SHP77 (cell line): ENCODE measurements at regions not wholly inside any gene's neighbourhood (a gene's known extent, or its start where the extent isn't known, plus 50 kb on each side); places are given as distances from the start of the nearest gene placed in this dataset.
"Not testable (repeated sequence)": the region's sequence is repeated elsewhere in the genome, so short reads cannot be mapped to it uniquely, and the experiment has no call there.

Experiments used
- DNase-seq, 2 experiments: peaks; one replicate each; lab custom pipeline; 2025; lab: John Stamatoyannopoulos, UW

GRCh38 chr2:52698408-52698807 is 1069.2 kb upstream of the CHAC2 start:
- no peak for DNase-seq

GRCh38 chr2:52697690-52698089 is 1069.9 kb upstream of the CHAC2 start:
- DNase-seq: no peak

DNA sequence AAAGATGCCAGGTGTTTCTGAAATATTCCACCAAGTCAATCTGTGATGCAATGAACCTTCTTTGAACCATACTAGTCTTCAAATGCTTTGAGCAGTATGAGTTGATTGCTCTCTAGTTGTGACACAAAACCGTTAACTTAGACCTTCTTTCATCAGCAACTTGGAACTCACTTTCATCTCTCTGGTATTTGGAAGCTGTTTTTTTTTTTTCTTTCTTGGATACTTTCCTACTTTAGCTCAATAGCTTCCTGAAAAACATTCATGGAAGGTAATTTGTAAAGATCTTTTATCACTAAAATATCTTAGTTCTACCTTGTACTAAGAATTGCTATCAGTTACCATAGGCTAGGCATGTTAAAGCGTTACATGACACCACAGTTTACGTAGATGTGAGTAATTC is 1071.9 kb upstream of the CHAC2 start:
- no peak for DNase-seq

DNA sequence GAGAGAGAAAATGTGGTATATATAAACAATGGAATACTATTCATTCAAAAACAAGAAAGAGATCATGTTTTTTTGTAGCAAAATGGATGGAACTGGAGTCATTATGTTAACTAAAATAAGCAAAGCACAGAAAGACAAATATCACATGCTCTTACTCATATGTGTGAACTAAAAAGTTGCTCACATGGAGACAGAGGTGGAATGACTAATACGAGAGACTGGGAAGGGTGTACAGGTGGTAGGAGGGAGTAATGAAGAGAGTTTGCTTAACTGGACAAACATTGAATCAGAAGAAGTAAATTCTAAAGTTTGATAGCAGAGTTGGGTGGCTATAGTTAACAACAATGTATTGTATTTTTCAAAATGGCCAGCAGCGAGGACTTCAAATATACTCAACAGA is 1080.7 kb upstream of the CHAC2 start:
- DNase-seq: no peak

DNA sequence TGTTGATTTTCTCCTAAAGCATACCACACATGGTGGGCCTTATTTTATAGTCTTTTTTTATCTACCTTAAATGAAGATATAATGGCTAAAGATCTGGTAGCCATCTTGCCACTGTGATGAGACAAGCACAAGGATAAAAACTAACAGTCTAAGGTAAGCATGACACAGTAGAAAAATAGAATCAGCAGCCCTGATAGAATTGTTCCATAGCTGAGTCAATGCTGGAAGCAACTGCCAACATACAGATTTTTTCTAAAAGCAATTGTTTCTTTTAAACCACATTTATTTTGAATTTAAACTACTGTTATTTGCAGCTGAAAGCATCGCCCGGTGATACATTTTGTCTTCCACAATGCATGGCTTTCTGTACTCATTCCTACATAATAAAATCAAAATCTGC is 1091.5 kb upstream of the CHAC2 start:
- DNase-seq: no peak

GRCh38 chr2:52668724-52669123 is 1098.9 kb upstream of the CHAC2 start:
- no peak for DNase-seq

DNA sequence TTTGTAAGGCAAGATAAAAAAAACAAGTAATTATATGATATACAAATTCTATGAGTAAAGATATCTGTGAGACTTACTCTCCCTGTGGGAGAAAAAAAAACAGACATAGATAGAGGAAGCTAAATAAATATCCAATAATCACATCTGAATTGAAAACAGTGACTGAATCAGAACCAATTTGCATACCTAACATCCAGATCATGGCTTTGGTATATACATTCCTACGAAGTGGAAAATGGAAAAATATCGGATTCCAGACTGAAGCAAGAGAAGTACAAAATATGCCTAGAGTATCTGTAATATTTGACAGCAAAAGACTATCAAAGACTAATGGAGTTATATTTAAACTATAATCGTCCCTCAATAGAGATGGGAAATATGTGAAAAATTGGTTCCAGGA is 1108.1 kb upstream of the CHAC2 start:
- no peak for DNase-seq

- DNase-seq: no peak
Measured at GRCh38 chr2:52658598-52658997, 1109.0 kb upstream of the CHAC2 start.

- no peak for DNase-seq
Measured at GRCh38 chr2:52639692-52640091, 1127.9 kb upstream of the CHAC2 start.

- DNase-seq: no peak
Measured at GRCh38 chr2:52632543-52632942, 1135.1 kb upstream of the CHAC2 start.

GRCh38 chr2:52629944-52630343 is 1137.7 kb upstream of the CHAC2 start:
- no peak for DNase-seq

GRCh38 chr2:52629531-52629930 is 1138.1 kb upstream of the CHAC2 start:
- DNase-seq: no peak

GRCh38 chr2:52622266-52622665 is 1145.3 kb upstream of the CHAC2 start:
- no peak for DNase-seq

- no peak for DNase-seq
Measured at GRCh38 chr2:52613064-52613463, 1154.5 kb upstream of the CHAC2 start.

GRCh38 chr2:52611759-52612158 is 1155.8 kb upstream of the CHAC2 start:
- peak in 1 of 2 experiments; percentile 16 for DNase-seq

DNA sequence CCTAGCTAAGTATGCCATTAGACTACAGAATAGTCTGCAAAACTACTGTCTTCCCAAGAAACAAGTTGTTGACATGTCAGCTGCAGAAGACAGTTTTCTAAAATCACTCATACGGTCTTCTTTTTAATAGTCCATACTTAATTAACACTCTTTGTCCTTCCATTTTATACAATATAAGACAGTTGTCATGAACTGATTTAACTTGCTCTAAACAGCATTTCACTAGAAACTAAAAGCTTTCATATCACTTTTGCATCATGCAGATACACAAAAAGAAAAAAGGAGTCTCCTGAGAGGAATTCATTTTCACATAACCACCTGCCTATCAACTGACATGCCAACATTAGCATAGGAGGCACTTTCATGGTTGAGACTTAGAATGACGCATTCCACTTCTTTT is 1159.6 kb upstream of the CHAC2 start:
- DNase-seq: no peak

DNA sequence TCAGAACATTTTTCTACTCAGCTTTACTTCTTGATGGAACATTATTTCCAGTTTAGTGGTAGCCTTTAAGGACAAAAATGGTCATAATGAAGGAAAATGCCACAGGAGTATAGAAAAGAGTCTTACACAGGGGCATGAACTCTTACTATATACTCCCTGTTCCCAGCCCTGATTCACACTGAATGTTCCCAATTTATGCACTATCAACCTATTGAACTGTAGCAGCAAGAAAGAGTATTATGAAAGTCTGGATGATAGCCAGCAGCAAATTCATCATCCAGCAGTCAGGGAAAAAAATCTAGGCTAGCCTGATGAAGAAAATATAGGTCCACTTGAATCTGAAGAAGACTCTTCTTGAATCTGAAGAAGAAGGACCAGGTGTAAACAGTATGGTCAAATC is 1170.3 kb upstream of the CHAC2 start:
- DNase-seq: no peak

DNA sequence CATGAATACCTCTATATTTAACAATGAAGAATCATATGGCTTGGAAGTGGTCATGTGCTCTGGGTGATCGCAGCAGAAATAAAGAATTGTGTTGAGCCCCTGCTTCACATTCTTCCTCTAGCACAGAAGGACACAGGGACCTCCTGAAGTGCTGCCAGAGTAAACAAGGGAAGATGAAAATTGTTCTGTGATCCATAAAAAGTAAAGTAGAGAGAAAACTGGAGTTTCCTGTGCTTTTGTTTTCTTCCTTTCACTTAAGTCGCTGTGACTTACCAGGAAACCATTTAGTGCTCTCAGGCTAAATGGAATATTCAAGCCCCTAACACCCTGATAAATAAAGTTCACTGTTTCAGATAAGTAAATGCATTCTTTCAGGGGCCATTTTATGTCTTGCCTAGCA is 1173.6 kb upstream of the CHAC2 start:
- no peak for DNase-seq

DNA sequence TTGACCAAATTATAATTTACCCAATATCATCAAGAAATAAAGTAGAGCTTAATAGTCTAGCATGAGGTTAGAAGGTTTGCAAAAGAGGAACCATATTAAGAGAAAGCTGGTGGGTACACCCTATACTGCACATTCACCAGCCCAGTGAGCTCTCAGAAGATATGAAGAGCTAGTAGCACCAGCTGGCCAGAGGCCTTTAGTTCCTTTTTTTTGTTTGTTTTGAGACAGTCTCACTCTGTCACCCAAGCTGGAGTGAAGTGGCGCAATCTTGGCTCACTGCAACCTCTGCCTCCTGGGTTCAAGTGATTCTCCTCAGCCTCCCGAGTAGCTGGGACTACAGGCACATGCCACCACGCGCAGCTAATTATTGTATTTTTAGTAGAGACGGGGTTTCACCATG is 1183.5 kb upstream of the CHAC2 start:
- not testable (repeated sequence) for DNase-seq

DNA sequence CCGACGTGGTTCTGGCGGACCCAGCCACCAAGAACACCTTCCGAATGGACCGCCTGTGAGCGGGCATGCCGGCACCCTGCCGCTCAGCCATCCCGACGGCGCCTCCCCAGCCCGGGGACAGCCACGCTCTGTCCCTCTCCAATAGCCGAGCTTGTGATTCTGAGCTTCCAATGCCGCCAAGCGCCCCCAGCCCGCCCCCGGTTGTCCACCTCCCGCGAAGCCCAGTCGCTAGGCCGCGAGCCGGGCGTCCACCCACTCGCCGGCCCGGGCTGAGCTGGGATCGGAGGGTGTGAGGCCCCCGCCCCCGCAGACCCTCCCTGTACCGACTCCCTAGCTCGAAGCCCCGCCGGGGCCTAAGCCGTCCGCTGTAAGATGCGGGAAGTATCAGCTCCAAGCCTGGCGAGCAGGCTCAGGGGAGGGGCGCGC is 1195.1 kb upstream of the CHAC2 start:
- no peak for DNase-seq

DNA sequence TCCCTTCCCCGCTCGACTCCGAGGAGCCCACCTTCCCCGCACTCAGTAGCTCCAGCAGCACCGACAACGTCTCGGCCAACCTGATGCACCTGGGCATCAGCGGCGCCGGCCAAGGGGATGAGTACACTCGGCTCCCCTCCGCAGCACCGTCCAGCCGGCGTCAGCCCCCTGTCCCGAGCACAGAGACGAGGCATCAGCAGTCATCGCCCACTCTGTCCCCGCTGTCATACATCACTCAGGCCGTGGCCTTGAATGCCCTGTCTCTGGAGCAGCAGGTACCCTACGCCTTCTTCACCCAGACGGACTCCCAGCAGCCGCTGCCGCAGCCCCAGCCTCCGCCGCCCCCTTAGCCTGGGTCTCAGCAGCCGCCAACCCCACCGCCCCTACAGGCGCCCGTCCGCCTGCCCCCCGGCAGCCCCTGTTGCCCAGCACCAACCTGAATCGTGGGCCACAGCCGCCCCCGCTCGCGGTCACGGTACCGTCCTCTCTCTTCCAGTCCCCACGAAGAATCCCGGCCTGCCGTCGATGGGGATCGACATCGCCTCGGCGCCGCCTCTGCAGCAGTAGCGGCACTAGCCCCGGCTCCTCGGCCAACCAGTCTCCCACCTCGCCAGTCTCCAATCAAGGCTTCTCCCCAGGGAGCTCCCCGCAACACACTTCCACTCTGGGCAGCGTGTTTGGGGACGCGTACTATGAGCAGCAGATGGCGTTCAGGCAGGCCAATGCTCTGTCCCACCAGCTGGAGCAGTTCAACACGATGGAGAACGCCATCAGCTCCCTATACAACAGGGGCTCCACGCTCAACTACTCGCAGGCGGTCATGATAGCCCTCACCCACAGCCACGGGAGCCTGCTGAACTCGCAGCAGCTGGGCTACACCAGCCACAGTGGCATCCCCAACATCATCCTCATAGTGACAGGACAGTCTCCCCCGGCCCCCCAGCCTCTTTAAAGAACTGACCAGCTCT is 1195.9 kb upstream of the CHAC2 start:
- no peak for DNase-seq

DNA sequence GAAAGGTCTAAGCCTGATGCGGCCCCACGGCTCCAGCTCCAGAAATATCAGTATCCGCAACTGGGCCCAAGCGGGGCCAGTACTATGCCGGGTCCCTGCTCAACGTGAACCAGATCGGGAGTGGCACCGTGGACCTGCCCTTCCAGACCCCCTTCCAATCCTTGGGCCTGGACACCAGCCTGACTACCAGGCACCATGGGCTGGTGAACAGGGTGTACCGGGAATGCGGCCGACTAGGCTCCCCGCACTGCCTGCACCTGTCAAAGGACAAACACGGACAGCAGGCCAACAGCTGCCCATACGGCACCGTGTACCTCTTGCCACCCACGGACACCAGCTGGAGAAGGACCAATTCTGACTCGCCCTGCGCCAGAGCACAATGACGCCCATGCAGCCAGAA is 1196.9 kb upstream of the CHAC2 start:
- no peak for DNase-seq

DNA sequence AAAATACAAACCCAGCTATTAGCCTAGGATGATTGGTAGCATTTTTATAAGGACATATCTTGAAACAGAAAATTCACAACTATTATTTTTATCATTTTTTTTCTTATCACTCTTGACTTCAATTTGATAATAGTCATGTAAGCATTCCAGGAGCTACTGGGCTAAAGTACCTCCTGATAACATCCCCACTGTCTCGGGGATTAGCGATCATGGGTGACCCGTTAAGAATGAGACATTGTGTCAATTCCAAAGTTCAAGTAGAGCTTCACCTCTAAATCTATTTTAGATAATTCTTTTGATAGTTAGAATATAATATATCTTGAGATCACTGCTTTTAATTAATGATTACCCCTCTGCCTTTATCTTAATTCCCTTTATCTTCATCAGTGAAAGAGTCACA is 1204.5 kb upstream of the CHAC2 start:
- DNase-seq: no peak

DNA sequence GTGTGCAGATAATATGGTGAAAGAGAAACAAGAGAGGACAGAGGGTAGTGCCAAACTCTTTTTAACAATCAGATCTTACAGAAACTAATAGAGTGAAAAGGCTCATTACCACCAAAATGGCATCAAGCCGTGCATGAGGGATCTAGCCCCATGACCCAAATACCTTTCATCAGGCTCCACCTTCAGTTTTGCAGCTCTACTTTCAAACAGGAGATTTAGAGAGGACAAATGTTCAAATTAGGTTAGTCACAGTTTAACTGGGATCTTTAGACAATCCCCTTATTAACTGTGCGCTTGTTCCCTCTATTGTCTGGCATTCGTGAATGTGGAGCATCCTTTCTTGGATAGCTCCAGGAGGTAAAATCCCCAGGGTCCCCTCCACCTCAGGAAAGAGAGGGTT is 1209.3 kb upstream of the CHAC2 start:
- no peak for DNase-seq
